DMS 273 (cell line): ENCODE measurements at regions not wholly inside any gene's neighbourhood (a gene's known extent, or its start where the extent isn't known, plus 50 kb on each side); places are given as distances from the start of the nearest gene placed in this dataset.
"Not testable (repeated sequence)": the region's sequence is repeated elsewhere in the genome, so short reads cannot be mapped to it uniquely, and the experiment has no call there.

ENCODE experiments used
- DNase-seq: peaks from one replicate; lab custom pipeline; 2025; ENCODE audit not compliant: unreplicated experiment; lab: John Stamatoyannopoulos, UW

DNA sequence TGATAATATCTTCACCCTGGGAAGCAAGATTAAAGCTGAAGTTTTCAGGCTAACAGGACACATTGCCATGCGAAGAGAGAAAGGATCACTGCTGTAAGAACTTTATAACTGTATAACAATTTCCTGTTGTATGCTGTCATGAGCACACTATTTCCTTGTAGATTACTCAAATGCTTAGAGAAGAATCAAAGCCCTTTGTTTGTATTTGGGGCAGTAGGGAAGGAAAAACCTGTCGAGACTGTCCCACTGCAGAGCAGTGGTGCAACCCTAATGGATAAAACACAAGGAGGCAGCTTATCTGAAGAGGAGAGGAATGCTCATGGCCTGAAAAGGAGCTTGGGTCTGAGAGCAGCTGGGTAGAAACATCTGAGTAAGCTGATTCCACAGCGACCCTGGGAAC is 327.7 kb upstream of the NPSR1 start:
- no peak for DNase-seq

DNA sequence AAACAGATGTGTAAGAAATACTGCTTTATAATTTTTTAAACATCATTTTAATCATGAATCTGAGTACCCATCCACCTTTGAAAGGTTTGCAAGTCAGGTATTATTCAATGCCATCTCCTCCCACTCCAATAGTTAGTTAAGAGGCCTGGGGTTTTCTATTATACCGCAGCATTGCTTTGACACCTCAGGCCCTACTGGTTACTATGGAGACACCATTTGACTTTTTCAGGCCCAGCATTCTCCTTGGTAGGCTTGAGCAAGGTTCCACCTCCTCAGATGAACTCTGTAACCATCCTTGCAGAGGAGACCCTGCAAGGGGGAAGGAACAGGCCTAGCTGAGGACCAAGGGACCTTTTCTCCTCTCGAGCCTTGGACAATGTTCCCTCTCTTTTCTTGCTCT is 326.9 kb upstream of the NPSR1 start:
- no peak for DNase-seq

DNA sequence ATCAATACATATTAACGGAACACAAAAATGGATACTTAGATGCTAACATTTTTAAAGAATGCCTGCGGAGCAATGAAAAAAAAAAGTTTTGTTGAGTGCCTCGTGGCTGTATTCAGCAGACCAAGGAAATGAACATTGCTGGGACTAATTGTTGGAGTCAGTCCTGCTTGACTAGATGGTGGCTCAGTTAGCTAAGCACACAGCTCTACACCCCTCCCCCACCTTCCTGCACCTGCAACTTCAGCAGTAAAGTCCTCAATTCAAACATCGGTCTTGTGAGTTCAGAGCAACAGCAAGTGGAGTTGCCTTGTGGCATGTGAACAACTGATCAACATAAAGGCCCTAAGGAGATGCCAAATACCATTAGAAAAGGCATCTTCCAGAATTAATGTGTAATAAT is 326.0 kb upstream of the NPSR1 start:
- no peak for DNase-seq

DNA sequence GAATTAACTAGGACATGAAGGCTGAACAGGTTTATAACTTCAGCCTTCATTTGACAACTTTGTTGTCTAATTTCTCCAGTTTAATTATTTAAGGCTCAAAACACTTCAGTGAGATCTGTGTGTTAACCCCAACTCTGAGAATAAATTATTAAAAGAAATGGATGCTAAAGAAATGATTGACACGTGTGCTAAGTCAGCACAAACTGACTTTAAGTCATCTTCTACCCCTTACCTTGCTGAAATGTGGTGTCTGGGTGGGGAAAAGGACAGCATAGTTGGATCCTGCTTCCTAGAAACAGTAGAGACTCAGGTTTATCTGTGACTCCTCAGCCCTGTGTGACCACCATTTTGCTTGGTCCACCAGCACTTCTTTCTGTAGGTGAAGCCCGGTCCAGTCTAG is 324.8 kb upstream of the NPSR1 start:
- DNase-seq = no peak

DNA sequence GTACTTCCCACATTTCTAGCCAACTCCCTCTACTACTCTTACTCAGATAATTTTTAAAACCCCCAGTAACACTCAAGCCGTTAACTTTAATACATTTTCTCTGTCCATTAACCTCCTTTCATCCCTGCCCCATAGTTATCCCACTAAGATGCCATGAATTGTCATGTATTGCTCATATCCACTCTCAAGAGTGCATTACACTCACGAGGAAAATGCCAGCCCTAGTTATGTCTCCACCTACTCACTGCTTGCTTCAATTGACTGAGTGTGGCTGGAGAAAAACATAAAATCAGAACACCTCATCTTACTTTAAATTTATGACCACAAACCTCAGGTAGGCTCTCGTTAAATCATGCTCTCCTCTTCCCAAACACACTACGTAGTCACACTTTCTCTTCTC is 324.1 kb upstream of the NPSR1 start:
- no peak for DNase-seq

DNA sequence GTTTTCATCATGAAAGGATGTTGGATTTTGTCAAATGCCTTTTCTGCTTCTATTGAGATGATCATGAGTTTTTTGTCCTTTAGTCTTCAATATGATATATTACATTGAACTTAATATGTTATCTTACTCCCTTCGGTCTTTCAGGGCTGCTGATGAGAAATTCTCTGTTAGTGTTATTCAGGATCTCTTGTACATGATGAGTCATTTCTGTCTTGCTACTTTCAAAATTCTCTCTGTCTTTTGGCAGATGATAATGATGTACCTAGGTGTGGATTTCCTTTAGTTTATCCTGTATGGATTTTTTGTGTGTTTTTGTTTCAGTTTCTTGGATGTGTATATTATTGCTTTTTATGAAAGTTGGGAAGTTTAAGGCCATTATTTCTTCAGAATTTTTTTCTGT is 320.9 kb upstream of the NPSR1 start:
- DNase-seq = no peak

DNA sequence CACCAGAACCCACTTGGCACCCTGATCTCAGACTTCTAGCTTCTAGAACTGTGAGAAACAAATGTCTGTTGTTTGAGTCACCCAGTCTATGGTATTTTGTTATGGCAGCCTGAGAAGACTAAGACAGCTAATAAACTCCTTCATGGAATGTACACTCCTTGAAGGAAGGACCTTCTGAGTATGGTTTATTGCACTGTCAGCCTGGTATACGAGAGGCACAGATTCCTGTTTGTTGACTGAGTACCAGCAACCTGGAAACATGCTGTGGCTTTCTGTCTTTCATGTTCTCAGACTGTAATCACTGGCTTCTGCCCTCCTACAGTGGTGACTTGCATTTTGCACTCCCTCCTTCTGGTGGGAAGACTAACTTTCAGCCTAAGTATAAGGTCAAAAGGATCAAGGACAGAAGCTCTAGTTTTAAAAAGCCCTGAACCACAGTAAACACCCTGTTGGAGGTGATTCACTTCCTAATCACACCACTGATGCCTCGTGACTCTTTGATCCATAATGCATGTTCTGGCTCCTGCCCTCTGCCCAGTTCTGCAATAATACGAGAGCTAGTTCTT is 319.0 kb upstream of the NPSR1 start:
- no peak for DNase-seq

DNA sequence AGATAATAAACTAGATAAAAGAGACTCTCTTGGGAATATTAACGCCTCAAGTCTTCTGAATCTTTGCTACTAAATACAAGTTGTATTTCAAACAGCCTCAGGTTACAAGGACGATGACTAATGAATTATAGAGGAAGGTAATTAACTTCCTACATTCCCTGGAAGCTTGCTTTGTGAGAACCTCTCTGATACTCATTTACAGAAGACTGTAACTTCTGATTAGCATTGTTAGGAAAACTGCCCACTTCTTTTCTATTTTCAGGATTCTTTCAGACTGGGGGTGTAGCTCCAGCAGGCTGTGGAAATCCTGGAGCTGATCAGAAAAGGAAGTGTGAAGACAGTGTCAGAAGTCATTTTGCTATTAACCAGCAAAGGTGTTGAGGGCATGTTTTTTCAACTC is 316.7 kb upstream of the NPSR1 start:
- no peak for DNase-seq

DNA sequence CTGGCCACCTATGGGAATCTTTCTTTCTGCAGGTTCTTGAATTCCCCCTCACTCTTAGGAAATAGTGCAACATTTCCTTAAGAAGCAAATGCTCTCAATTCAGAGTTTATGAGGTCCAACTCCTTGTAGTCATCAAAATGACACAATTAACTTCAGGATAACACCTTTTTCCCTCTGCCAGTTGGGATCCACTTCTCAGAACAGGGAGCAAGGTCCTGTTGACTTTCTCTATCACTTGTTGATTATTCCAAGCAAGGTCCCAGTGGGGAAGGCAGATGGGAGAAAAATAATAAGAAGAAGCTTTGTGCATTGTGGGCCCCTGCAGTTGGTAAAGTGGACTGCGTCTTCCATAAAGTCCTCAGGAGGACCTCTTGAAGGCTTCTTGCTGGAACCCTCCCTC is 315.6 kb upstream of the NPSR1 start:
- DNase-seq = no peak

DNA sequence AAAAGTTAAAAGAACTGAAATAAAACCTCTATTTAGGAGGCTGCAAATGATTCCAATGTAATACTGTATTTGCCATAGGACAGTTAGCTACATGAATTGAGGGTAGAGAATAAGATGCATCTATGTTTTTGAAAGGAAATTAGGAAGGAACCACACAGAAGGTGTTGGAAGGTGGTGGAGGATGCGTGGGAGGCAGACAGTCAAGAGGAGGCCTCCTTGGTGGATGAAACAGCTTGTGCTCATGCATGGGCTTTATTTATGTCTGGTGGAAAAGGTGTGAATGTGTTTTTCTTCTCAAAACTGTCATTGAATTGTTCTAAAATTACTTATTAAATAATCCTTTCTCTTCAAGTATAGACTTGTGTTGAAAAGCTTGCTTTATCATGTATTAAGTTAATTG is 314.4 kb upstream of the NPSR1 start:
- DNase-seq = no peak

DNA sequence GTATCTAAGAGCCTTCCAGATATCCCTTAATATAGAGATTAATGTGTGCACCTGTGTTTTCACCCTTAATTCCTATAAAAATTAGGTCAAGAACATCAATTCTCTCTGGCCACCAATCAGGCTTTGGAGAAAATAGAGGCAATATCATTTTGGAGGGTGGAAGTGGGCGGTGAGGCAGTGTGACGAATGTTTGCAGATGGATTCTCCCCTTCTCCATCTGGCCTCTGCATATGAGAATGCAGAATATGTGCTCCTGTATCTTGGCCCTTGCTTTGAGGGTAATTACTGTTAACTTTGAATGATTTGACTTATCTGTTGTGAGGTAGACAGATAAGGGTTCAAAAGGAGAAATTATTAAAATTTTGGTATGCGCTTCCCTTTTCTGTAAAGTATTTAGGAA is 304.0 kb upstream of the NPSR1 start:
- peak; percentile 50 for DNase-seq

DNA sequence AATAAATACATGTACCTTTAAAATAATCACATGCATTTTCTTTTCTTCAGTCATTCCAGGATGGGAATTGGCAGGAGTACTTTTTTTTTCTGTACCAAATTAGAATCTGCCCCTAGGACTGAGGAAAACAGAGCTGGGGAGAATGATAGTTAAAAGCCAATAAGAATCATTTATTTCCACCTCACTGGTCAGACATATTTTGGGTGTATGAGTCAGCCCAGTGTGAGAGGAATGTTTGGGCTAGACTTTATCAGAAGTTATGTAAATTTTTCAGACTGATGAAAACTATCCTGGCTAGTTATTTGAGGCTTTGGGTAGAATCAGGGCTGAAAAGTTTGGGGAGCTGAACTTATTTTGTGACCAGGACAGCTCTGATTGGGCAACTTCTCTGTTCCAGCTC is 303.1 kb upstream of the NPSR1 start:
- peak; percentile 45 for DNase-seq

DNA sequence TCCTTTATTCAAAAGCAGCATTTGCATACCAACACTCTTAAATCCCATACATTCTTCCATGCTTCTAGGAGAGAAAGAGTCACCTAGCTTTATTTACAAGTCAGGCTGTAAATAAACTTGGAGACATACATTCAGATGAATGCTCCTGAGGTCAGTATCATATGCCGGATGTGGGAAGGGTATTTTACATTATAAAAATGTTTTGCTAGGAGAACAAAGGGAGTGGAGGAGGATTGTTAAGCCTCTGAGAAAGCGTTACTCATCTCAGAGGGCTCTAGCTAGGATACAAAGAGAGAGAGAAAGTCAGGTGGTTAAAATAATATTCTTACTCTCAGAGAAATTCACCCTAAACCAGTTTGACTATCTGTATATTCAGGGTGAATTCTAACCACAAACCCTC is 300.9 kb upstream of the NPSR1 start:
- DNase-seq = no peak

DNA sequence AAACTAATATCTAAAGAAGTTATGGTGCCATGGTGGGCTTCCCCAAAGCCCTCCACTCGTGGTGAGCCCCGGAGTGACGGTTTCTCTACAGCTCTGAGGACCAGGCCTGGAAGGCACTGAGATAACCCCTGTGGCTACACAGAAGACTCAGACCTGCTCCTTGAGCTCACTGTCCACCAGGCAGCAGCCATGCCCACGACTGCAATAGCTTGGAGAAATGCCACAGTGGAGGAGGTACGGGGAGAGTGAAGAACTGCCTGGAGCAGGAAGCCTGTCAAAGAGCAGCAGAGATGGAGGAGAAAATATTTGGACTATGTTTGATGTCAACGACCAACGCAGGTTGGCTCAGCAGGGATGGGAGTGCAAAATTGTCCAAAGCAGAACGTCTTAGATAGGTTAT is 300.1 kb upstream of the NPSR1 start:
- DNase-seq = no peak

DNA sequence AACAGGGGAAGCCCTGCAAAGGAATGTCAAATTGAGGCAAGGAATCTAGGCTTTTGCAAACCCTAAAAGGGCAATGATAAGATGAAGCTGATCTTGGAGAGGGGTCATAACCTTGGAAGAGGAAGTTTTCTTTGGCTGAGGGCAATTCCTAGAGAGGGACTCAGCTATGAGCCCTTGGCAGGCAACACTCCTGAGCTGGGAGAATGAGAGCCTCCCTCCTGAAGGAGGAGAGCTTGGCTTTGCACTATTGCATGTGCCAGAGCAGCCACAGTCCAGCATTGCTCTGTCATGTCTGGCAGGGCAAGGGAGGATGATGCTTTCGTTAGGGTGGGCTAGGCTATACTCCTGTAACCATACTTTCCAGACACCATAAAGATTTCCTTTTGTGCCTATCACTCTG is 299.4 kb upstream of the NPSR1 start:
- DNase-seq = not testable (repeated sequence)

DNA sequence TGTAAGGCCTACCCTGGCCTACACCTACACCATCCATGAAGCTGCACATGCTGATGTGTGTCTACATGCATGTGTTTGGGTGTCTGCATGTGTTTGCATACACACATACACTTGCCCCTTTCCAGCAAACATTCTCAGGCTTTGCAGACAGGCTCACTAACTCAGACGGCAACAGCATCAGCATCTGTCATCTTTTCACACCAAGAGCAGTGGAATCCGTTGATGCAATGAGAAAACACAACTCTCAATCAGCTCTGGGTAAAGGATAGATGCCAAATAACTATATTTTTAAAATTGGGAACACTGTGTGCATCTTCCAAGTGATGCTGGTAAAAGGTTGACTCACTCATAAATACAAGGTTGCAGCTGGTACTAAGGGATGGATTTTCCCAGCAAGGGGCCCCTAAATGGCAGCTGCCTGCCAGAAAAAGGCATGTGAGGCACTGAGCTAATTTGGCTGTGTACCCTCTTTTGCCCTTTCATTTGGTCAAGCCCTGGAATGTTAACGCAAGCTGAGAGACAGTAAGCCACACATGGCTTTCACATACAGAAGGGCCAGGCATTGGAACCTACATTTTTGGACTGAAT is 296.3 kb upstream of the NPSR1 start:
- DNase-seq = no peak

DNA sequence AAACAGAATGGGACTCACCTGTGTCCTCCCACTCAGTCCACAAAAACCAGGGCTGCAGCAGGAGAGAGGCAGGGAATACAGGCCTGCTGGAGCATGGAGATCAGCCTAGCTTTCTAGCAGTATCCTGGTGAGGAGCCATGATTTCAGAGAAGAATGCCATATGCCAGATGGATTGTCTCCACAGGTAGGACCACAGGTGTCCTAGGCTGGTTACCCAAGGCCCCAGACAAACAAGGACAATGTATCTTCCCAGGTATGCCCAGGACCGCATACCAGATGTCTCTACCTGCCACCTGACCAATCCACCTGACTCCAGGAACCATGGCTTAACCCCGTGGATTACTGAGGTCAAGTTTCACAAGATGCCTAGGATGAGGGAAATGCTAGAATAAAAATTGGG is 295.4 kb upstream of the NPSR1 start:
- DNase-seq = no peak

DNA sequence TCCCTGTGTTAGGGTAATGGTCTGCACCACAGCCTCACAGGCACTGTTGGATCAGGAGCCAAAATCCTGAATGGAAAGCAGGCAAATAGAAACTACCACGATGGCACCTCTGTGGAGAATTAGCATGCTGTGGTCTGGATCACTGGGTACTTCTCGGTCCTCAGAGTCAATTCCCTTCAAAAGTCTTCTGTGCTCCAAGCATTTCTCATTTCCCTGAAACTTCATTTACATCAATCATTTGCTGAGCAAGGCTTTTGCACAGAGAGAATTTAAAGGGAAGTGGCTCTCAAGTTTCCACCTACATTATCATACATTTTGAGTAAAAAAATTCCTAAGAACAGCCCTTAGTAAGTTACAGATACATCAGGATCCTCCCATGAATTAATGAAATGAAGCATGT is 293.9 kb upstream of the NPSR1 start:
- DNase-seq = no peak

DNA sequence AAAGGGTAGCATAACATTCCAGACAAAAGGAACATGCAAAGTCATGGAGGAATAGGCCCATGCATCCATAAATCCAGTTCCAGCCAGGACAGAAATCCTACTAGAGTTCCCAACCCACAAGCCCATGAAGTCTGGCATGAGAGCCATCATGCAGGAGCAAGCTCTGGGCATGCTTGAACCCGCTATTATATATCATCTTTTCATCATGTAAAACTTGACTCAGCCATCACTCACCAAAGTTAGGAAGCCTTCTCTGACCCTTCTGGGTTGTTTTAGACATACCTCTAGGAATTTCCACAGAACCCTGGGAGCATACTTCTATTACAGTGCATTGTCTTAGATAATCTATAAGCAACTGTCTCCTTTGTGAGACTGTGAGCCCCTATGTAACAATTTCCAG is 293.0 kb upstream of the NPSR1 start:
- no peak for DNase-seq

DNA sequence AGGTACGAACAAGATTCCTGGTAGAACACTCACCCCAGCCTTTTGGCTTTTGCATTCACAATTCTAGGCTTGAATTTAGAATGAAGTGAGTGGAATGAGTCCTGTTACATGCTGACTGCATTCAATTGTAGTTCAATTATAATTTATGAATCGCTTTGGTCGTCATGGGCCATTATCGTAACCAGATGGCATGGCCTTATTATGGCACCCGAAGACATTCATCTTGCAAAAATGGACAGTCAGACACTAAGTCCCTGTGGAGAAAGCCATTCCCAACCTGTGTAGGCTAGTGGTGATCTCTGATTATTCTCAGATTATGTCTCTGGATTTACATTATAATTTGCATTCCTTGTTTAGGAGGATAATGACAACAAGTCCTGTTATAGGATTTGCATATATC is 292.4 kb upstream of the NPSR1 start:
- DNase-seq = no peak

DNA sequence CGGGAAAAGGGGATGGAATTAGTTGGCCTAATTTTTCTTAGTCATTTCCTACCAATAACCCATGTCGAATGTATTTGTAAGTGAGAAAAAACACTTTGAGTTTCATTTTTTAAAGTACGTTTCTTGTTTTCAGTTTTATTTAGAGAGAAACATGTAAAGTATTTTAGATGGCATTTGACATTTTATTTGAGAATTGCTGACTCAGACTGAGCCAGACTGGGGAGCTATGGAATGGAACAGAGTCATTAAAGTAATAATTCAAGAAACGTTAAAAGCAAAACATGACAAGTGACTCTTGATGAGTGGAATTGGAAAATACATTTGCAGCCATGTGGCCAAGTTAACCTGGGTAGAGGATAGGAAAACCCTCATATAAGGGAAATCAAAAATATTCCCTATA is 286.1 kb upstream of the NPSR1 start:
- no peak for DNase-seq

DNA sequence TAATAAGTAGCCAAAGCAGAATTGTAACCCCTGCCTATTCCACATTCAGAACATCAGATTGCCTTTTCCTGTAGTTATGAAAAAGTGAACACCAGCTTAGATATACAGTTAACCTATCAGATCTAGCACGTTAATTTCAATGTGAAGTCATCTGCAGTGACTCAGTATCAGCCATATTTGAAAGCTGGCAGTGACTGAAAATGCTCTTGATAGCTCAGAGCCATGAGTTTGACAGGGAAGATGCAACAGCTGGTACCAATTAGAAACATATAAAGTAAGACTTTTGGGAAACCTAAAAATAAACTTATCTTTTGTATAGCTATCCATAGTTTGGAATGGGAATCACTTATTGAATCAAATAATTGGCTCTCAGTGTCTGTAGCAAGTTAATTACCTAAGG is 284.1 kb upstream of the NPSR1 start:
- DNase-seq = no peak

DNA sequence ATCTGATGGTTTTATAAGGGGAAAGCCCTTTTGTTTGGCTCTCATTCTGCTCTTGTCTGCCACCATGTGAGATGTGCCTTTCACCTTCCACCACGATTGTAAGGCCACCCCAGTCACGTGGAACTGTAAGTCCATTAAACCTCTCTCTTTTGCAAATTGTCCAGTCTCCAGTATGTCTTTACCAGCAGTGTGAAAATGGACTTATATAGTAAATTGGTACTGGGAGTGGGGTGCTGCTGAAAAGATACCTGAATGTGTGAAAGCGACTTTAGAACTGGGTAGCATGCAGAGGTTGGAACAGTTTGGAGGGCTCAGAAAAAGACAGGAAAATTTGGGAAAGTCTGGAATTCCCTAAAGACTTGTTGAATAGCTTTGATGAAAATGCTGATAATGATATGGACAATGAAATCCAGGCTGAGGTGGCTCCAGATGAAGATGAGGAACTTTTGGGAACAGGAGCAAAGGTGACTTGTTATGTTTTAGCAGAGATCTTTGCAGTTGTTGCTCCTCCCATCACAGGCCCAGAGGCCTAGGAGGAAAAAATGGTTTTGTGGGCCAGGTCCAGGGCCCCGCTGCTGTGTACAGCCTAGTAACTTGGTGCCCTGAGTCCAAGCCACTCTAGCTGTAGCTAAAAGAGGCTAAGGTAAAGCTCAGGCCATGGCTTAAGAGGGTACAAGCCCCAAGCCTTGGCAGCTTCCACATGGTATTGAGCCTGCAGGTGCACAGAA is 275.7 kb upstream of the NPSR1 start:
- no peak for DNase-seq
